Muscle of leg (tissue), 3 donors: ENCODE measurements at regions not wholly inside any gene's neighbourhood (a gene's known extent, or its start where the extent isn't known, plus 50 kb on each side); places are given as distances from the start of the nearest gene placed in this dataset.
"Not testable (repeated sequence)": the region's sequence is repeated elsewhere in the genome, so short reads cannot be mapped to it uniquely, and the experiment has no call there.

Source experiments
- DNase-seq: peaks from one replicate; pipeline ENCODE4 v3.0.0; 2013
- H3K27ac ChIP-seq: one replicate; pipeline ENCODE4 v1.5.1; 2013; ENCODE audit warnings: mild to moderate bottlenecking, low read length, control low read depth
- H3K27me3 ChIP-seq: one replicate; pipeline ENCODE4 v1.6.1; 2013; ENCODE audit warnings: low read length; ENCODE audit not compliant: control insufficient read depth, insufficient read depth
- H3K36me3 ChIP-seq: one replicate; pipeline ENCODE4 v1.6.1; 2013; ENCODE audit warnings: low read length; ENCODE audit not compliant: control insufficient read depth, insufficient read depth
- H3K4me1 ChIP-seq: one replicate; pipeline ENCODE4 v1.6.1; 2013; ENCODE audit warnings: low read length; ENCODE audit not compliant: control insufficient read depth, insufficient read depth
- H3K4me3 ChIP-seq: one replicate; pipeline ENCODE4 v1.5.1; 2013; ENCODE audit warnings: low read length, control low read depth
- H3K9me3 ChIP-seq: replicated peaks from 2 replicates; pipeline ENCODE4 v1.6.1; 2013; ENCODE audit warnings: low read depth, low read length; ENCODE audit not compliant: control insufficient read depth
- WGBS: methylation state at CpG from one replicate; pipeline ENCODE4 v1.1.5; 2013; ENCODE audit warnings: missing lambda C conversion rate; ENCODE audit not compliant: insufficient coverage; 5-methylcytosine and 5-hydroxymethylcytosine counted together

DNA sequence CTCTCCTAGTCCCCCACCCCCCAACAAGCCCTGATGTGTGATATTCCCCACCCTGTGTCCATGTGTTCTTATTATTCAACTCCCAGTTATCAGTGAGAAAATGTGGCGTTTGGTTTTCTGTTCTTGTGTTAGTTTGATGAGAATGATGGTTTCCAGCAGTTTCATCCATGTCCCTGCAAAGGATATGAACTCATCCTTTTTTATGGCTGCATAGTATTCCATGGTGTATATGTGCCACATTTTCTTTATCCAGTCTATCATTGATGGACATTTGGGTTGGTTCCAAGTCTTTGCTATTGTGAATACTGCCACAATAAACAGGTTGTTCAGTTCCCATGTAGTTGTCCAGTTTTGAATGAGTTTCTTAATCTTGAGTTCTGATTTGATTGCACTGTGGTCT lies 1006.1 kb upstream of the MIR17HG start:
- H3K27ac ChIP-seq, H3K36me3 ChIP-seq, H3K27me3 ChIP-seq, DNase-seq, H3K9me3 ChIP-seq, H3K4me3 ChIP-seq, H3K4me1 ChIP-seq: not testable (repeated sequence)
- WGBS = no CpG with 5 or more reads among the region's 1 CpG

DNA sequence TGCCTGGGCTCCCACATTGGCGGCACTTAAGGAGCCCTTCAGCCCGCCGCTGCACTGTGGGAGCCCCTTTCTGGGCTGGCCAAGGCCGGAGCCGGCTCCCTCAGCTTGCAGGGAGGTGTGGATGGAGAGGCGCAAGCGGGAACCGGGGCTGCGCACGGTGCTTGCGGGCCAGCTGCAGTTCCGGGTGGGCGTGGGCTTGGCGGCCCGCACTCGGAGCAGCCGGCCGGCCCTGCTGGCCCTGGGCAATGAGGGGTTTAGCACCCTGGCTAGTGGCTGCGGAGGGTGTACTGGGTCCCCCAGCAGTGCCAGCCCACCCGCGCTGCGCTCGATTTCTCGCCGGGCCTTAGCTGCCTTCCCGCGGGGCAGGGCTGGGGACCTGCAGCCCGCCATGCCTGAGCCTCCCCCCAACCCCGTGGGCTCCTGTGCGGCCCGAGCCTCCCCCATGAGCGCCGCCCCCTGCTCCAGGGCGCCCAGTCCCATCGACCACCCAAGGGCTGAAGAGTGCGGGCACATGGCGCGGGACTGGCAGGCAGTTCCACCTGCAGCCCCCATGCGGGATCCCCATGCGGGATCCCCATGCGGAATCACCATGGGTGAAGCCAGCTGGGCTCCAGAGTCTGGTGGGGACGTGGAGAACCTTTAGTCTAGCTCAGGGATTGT lies 998.9 kb upstream of the MIR17HG start:
- not testable (repeated sequence) for H3K27me3 ChIP-seq, H3K4me3 ChIP-seq, DNase-seq, H3K9me3 ChIP-seq, H3K4me1 ChIP-seq, H3K36me3 ChIP-seq, H3K27ac ChIP-seq
- 96% methylated on average over 39 of the region's 42 CpGs for WGBS

DNA sequence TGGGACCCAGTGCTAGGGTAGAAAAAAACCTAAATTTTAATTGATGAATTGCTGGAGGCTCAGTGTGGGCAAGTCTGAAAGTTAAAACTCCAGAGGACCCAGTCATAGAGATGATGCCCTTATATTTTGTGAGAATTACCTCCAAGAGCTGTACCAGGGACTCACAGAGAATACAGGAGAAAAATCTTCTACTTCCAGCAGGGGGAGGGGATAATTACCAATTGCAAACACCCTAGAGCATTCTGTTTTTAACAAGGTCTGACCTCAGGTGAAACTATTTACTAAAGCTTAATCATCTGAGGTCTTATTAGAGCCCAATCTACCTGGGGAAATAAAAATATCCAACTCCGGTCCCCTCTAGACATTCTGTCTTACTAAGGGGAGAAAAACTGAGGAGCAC lies 994.7 kb upstream of the MIR17HG start:
- Histone ChIP-seq H3K36me3 (no peaks in the 10 kb centered on the region), H3K9me3 (no peaks in the 10 kb centered on the region), H3K4me1 (no peaks in the 10 kb centered on the region), H3K27ac (no peak overlapping the region), H3K27me3 (no peaks in the 10 kb centered on the region), H3K4me3 (no peak overlapping the region)
- WGBS = no CpG with 5 or more reads among the region's 1 CpG
- DNase-seq = no peak

DNA sequence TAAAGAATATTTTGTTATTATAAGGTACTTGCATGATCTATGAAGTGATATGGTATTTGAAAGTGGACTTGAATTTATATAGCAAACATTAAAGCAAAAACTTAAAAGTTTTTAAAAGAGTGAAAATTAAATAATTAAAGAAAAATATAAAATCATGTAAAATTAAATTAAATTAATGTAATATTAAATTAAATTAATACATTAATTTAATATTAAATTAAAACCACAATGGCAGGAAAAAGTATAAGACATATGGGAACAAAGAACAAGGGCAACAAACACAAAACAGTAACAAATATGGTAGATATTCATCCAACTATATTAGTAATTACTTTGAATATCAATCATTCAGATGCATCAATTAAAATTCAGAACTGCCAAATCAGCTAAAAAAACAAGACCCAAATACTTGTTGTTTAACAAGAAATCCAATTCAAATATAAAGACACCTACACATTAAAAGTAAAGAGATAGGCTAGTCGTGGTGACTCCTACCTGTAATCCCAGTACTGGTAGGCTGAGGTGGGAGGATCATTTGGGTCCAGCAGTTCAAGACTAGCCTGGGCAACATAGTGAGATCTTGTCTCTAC lies 992.2 kb upstream of the MIR17HG start:
- no peak overlapping the region for H3K27ac ChIP-seq
- no peaks in the 10 kb centered on the region for H3K4me1 ChIP-seq
- no CpG with 5 or more reads among the region's 1 CpG for WGBS
- no peaks in the 10 kb centered on the region for H3K9me3 ChIP-seq
- no peaks in the 10 kb centered on the region for H3K36me3 ChIP-seq
- DNase-seq = no peak
- H3K27me3 ChIP-seq = no peaks in the 10 kb centered on the region
- no peak overlapping the region for H3K4me3 ChIP-seq

DNA sequence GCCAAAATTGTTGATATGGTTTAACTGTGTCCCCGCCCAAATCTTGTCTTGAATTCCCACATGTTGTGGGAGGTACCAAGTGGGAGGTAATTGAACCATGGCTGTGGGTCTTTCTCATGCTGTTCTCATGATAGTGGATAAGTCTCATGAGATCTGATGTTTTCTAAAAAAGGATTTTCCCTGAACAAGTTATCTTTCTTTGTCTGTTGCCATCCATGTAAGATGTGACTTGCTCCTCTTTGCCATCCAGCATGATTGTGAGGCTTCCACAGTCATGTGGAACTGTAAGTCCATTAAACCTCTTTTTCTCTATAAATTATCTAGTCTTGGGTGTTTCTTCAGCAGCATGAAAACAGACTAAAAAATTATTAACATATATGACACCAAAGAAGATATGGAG lies 986.7 kb upstream of the MIR17HG start:
- Histone ChIP-seq H3K36me3 (no peaks in the 10 kb centered on the region), H3K27me3 (no peaks in the 10 kb centered on the region), H3K4me3 (no peak overlapping the region), H3K27ac (no peak overlapping the region), H3K4me1 (no peaks in the 10 kb centered on the region), H3K9me3 (no peaks in the 10 kb centered on the region)
- WGBS = no CpG with 5 or more reads among the region's 1 CpG
- DNase-seq = no peak

DNA sequence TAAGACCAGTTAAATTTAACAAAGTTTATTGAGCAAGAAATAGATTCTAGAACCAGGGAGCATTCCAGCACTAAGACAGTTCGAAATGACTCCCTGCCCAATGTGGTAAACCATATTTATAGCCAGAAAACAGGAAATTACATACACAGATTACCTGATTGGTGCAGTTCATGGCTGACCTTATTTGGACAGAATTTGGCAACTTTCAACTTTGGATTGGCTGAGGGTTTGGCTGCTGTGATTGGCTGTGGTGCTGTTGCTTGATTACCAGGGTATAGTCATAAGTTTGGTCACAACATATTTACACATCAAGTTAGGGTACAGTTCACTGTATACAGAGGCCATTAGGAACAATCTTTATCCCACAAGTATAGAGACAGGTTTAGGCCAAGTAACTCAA lies 984.8 kb upstream of the MIR17HG start:
- Histone ChIP-seq H3K4me3 (no peak overlapping the region), H3K9me3 (no peaks in the 10 kb centered on the region), H3K36me3 (no peaks in the 10 kb centered on the region), H3K27ac (no peak overlapping the region), H3K4me1 (no peaks in the 10 kb centered on the region), H3K27me3 (no peaks in the 10 kb centered on the region)
- no peak for DNase-seq
- WGBS = no CpG with 5 or more reads among the region's 1 CpG

DNA sequence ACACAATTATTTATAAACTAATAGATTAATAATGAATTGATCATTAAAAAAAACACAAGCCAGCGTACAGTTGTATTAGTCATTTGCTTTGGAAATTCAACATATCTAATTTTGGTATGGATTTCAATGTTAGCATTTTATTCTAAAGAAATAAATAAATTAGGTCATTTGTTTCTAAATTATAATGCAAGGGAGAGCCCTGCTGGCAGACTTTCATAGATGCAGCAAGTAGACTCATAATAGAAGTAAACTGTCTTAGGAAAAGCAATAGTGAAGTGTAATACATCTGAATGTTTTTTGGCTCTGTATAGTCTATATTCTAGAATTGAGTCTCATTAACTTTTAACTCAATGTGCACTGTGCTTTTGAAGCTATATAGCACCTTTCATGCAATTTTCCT lies 982.4 kb upstream of the MIR17HG start:
- H3K4me3 ChIP-seq = no peak overlapping the region
- no peaks in the 10 kb centered on the region for H3K4me1 ChIP-seq
- H3K27ac ChIP-seq = no peak overlapping the region
- H3K9me3 ChIP-seq = no peaks in the 10 kb centered on the region
- DNase-seq = peak; percentile 57
- H3K27me3 ChIP-seq = no peaks in the 10 kb centered on the region
- WGBS = no CpG with 5 or more reads among the region's 1 CpG
- no peaks in the 10 kb centered on the region for H3K36me3 ChIP-seq

DNA sequence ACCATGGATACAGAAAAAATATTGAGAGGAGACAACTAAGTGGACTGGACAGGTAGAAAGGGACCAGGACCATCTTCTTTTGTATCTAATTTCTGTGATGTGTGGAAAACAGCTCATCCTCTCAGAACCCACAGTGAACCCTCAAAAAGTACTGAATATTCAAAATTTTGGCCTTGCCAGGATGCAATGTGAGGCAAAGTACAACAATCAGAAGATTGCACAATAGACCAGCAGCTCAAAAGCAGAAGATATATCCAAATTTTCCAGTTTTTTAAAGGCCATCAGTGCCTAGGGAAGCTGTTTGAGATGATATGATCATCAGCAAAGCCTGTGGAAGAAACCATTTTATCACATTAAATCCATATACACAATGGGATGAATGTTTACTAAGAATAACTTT lies 973.3 kb upstream of the MIR17HG start:
- Histone ChIP-seq H3K4me3 (no peak overlapping the region), H3K36me3 (no peaks in the 10 kb centered on the region), H3K4me1 (no peaks in the 10 kb centered on the region), H3K27ac (no peak overlapping the region), H3K9me3 (no peaks in the 10 kb centered on the region), H3K27me3 (no peaks in the 10 kb centered on the region)
- DNase-seq = no peak

DNA sequence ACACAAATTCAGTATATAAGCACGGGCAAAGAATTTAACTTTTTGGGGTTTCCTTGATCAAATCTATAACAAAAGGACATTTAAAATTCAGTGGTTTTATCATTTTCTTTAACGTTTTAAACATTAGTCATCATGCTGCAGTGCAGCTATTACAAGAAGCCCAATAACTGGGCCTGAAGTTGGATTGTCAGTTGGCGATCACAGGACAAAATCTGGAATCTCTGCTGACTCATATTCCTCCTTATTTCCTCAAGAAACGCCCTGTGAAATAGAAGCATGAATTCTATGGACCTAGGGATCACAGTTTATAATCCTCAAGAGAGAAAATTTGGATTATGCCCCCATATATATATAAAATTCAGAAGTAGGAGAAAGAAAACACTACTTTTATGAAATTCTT lies 971.6 kb upstream of the MIR17HG start:
- H3K4me1 ChIP-seq = no peaks in the 10 kb centered on the region
- no peaks in the 10 kb centered on the region for H3K27me3 ChIP-seq
- H3K4me3 ChIP-seq = no peak overlapping the region
- DNase-seq = no peak
- H3K27ac ChIP-seq = no peak overlapping the region
- no peaks in the 10 kb centered on the region for H3K36me3 ChIP-seq
- WGBS = no CpG with 5 or more reads among the region's 4 CpGs
- H3K9me3 ChIP-seq = no peaks in the 10 kb centered on the region

DNA sequence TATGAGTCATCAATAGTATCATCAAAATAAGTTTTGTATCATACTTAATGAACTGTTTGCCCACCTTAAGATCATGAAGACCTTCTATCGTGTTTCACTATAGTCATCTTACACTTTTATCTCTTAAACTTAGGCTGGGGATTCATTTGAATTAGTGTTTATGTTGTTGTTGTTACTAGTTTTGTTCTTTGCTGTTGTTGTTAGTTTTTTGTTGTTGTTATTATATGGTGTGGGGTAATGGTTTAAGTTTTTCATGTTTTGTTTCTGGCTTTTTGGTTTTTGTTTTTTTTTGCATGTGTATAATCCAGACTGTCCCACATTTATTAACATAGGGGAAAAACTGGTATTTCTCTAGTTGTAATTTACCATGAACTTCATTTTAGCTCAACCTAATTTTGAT lies 965.1 kb upstream of the MIR17HG start:
- no peak for DNase-seq
- H3K27me3 ChIP-seq = no peaks in the 10 kb centered on the region
- no peaks in the 10 kb centered on the region for H3K4me1 ChIP-seq
- H3K36me3 ChIP-seq = no peaks in the 10 kb centered on the region
- WGBS = no CpG with 5 or more reads among the region's 1 CpG
- H3K9me3 ChIP-seq = no peaks in the 10 kb centered on the region
- no peak overlapping the region for H3K4me3 ChIP-seq
- no peak overlapping the region for H3K27ac ChIP-seq
